Calu3 (cell line): ENCODE measurements at regions not wholly inside any gene's neighbourhood (a gene's known extent, or its start where the extent isn't known, plus 50 kb on each side); places are given as distances from the start of the nearest gene placed in this dataset.

Experiments used
- BruUV-seq: library from RNA; stranded (reverse); fragments of 400-500 nt; replicated peaks from 2 replicates; lab custom pipeline; 2021; lab: Mats Ljungman, UMichigan
- CTCF ChIA-PET: fragments of 300-600 bp; sonication (Branson Sonifier 250); formaldehyde crosslinking; loops from one replicate; lab custom pipeline; 2022; ENCODE audit warnings: antibody characterized with exemption; lab: Charles Lee
- DNase-seq: peaks from one replicate; pipeline ENCODE4 v3.0.0; 2022
- H3K27ac Mint-ChIP-seq: one replicate; pipeline ENCODE4 v1.8.0; 2022; ENCODE audit warnings: mixed read lengths; ENCODE audit not compliant: unreplicated experiment
- H3K27me3 Mint-ChIP-seq: one replicate; pipeline ENCODE4 v1.8.0; 2022; ENCODE audit warnings: mixed read lengths; ENCODE audit not compliant: unreplicated experiment
- H3K36me3 Mint-ChIP-seq: one replicate; pipeline ENCODE4 v1.8.0; 2022; ENCODE audit warnings: mild to moderate bottlenecking, moderate library complexity, mixed read lengths; ENCODE audit not compliant: insufficient read depth, unreplicated experiment
- H3K4me1 Mint-ChIP-seq: one replicate; pipeline ENCODE4 v1.8.0; 2022; ENCODE audit warnings: mild to moderate bottlenecking, low read depth, mixed read lengths; ENCODE audit not compliant: unreplicated experiment
- H3K4me3 Mint-ChIP-seq: one replicate; pipeline ENCODE4 v1.8.0; 2022; ENCODE audit warnings: mild to moderate bottlenecking, low read depth, moderate library complexity, mixed read lengths; ENCODE audit not compliant: unreplicated experiment
- H3K9me3 Mint-ChIP-seq: one replicate; pipeline ENCODE4 v1.8.0; 2022; ENCODE audit warnings: low read depth, mixed read lengths; ENCODE audit not compliant: unreplicated experiment
- intact Hi-C: fragments of 100-400 bp; cut with micrococcal nuclease; formaldehyde crosslinking; loops from one replicate; pipeline ENCODE4 v1.10.0; 2022; ENCODE audit not compliant: unreplicated experiment
- TF ChIP-seq, protein P1 (sequence below): fragments of 200-600 bp; IDR thresholded peaks from one replicate; pipeline ENCODE4 v1.8.0; 2022; ENCODE audit warnings: antibody characterized with exemption; ENCODE audit not compliant: unreplicated experiment

DNA sequence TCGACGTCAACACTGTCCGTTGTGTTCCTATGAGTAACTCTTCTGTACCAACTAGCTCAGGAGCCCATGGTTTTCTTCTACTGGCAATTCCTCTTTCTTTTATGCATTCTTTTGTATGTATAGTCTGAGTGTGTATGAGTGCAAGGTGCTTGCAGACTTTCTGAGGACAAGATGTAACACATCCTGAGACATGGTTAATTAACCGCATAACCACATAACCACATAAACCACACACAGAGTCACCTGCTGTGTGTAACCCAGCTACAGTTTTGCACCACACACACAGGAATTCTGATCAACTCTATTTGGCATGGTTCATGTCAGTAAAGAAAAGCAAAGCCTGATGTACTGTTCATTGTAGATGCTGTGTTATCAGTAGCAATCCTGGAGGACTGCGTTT lies 98.6 kb downstream of the DACT2 start:
- BruUV-seq, result no TSS peak
- no peak for DNase-seq
- intact Hi-C loops, result no loop called here
- Mint-ChIP-seq H3K4me3 (no peak overlapping the region), H3K9me3 (no peaks in the 10 kb centered on the region), H3K36me3 (no peaks in the 10 kb centered on the region), H3K27ac (no peak overlapping the region), H3K4me1 (no peaks in the 10 kb centered on the region), H3K27me3 (peaks cover 95% of the 10 kb centered on the region)
- TF ChIP-seq, protein P1, sequence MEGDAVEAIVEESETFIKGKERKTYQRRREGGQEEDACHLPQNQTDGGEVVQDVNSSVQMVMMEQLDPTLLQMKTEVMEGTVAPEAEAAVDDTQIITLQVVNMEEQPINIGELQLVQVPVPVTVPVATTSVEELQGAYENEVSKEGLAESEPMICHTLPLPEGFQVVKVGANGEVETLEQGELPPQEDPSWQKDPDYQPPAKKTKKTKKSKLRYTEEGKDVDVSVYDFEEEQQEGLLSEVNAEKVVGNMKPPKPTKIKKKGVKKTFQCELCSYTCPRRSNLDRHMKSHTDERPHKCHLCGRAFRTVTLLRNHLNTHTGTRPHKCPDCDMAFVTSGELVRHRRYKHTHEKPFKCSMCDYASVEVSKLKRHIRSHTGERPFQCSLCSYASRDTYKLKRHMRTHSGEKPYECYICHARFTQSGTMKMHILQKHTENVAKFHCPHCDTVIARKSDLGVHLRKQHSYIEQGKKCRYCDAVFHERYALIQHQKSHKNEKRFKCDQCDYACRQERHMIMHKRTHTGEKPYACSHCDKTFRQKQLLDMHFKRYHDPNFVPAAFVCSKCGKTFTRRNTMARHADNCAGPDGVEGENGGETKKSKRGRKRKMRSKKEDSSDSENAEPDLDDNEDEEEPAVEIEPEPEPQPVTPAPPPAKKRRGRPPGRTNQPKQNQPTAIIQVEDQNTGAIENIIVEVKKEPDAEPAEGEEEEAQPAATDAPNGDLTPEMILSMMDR, result no peak
- CTCF ChIA-PET, result no interaction called here

DNA sequence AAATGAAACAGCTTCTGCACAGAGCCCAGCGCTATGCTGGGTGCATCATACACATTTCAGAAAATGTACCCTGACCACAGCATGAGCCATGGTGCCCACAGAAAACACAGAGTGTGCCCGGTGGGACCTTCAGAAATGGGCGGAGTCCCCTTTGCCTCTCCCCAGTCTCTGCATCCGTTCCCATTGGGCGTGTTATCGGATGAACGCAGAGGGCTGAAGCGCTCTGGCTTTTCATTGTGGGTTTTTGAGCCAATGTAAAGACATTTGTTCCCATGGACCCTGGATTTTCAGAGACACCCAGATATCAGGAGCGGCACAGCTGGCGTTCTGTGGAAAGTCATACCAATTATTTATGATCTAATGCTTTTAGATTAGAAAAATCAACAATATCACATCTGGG lies 99.8 kb downstream of the DACT2 start:
- DNase-seq, result no peak
- Mint-ChIP-seq H3K4me1 (no peaks in the 10 kb centered on the region), H3K27me3 (peaks cover 95% of the 10 kb centered on the region), H3K9me3 (no peaks in the 10 kb centered on the region), H3K27ac (no peak overlapping the region), H3K36me3 (no peaks in the 10 kb centered on the region), H3K4me3 (no peak overlapping the region)
- intact Hi-C loops, result no loop called here
- CTCF ChIA-PET, result no interaction called here
- BruUV-seq, result no TSS peak
- TF ChIP-seq, protein P1, result no peak

DNA sequence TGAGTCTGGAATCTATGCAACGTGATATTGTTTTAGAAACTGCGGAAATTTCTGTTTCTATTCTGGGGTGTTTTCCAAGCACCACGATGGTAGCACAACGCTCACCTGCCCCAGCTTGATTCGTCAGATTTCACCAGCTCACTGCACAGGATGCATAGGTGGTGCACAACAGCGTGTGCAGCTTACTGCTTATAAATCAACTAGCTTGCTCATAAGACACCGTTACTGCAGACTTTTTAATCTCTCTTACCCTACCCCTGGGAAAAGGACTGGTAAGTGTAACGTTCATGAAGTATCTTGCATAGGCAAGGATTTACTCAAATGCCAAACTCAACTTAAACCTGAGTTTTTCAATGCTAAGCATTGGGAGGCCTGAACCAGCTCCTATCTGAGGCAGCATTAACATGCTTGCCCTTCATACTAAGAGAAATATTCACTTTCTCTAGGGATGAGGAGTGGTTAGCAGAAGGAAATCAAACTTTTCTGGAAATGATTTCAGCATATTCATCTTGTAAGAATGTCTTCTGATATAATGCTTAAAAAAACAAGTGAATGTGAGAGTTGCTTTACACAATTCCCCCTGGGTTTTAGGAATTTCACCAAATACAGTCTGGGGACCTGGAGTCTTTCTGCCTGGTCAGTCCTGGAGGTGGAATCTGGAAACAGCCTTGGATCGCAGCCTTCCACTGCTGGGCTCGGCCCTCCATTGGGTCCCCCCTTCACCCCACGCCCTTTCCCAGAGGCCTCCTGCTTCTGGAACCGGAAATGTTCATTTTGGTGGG lies 100.6 kb downstream of the DACT2 start:
- no peaks in the 10 kb centered on the region for H3K4me1 Mint-ChIP-seq
- peaks cover 95% of the 10 kb centered on the region for H3K27me3 Mint-ChIP-seq
- intact Hi-C loops, result no loop called here
- TF ChIP-seq, protein P1, result no peak
- no peaks in the 10 kb centered on the region for H3K36me3 Mint-ChIP-seq
- BruUV-seq, result no TSS peak
- H3K9me3 Mint-ChIP-seq, result no peaks in the 10 kb centered on the region
- no peak overlapping the region for H3K4me3 Mint-ChIP-seq
- CTCF ChIA-PET, result interaction anchor here (0.8 kb wide), 1 partner anchor 16 kb away, joined by 3 read pairs; no protein-coding TSS in a partner anchor
- H3K27ac Mint-ChIP-seq, result no peak overlapping the region
- no peak for DNase-seq

DNA sequence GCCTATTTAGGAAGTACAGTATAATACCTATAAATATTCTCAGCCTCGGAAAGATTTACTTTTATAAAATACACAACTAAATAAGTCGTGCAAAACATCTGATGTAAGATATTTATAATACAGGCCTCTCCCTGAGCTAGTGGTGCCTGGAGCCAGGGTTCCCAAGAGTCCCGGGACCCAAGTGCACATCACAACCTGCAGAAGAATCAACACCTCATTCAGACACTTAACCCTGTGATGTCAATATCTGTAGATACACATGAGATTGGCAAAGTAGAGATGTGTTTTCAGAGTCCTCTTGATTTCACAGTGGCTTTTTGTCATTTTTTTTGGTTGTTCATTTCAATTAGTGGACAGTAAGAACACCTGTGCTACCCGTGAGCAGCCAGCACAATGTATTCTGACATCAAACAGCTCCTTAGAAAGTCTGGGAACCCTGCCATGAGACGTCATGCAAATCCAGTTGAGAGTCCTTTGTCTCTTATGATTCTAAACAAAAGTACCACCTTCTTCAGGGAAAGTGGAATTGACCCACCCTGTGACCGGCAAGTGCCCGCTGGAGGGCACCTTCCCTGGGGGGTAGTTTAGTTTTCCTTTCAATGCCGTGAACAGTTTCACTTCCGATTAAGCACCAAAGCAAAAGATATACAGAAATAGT lies 101.6 kb downstream of the DACT2 start:
- Mint-ChIP-seq H3K36me3 (no peaks in the 10 kb centered on the region), H3K27ac (no peak overlapping the region), H3K4me1 (no peaks in the 10 kb centered on the region), H3K27me3 (peaks cover 86% of the 10 kb centered on the region), H3K9me3 (no peaks in the 10 kb centered on the region), H3K4me3 (no peak overlapping the region)
- TF ChIP-seq, protein P1, result no peak
- no peak for DNase-seq
- no TSS peak for BruUV-seq
- CTCF ChIA-PET, result interaction anchor here (0.6 to 0.8 kb wide), 2 partner anchors 15 to 73 kb away, joined by 3 read pairs; no protein-coding TSS in a partner anchor
- intact Hi-C loops, result no loop called here
